KG1 (cell line): ENCODE measurements at regions not wholly inside any gene's neighbourhood (a gene's known extent, or its start where the extent isn't known, plus 50 kb on each side); places are given as distances from the start of the nearest gene placed in this dataset.

ENCODE experiments used
- DNase-seq: peaks from one replicate; lab custom pipeline; 2025; lab: John Stamatoyannopoulos, UW

DNA sequence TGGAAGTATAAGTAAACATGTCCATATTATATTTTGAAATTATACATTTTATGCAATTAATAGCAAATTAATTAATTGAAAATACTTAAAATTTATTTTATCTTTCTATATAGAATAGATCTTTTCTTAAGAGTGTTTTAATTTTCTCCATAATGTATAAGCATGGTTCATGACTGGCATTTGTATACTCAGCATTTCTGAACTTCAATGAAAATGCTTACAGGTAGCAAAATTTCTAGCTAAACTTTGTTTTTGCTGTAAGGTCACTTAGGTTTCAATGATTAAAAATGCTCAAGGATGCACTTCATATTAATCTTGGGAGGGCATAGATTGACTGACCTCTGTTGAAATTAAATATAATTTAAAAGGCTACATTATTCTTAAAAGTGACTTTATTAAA is 1108.1 kb downstream of the BRINP3 start:
- DNase-seq = no peak

DNA sequence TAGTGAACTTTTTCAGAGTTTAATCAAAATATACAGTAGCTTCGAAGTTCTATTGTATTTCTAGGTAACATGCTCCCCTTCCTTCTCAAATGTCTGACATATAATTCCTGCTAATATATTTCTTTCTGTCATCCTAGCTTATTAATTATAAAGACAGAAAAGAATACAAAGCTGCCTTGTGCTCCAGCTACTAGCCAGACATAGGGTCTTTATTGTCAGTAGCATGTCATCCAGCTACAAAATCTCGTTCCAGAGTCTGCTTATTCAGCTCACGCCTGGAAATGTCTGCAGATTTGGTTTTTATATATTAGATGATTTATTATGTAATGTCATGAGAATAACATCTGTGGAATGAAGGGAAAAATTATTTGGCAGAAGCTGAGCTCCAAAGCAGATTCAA is 1102.8 kb downstream of the BRINP3 start:
- no peak for DNase-seq

DNA sequence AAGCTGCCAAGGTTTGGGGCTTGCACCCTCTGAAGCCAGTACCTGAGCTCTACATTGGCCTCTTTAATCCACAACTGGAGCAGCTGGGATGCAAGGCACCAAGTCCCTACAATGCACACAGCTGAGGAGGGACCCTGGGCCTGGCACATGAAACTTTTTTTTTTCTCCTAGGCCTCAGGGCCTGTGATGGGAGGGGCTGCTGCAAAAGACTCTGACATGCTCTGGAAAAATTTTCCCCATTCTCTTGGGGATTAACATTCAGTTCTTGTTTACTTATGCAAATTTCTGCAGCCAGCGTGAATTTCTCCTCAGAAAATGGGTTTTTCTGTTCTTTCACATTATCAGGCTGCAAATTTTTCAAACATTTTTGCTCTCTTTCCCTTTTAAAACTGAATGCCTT is 1072.2 kb downstream of the BRINP3 start:
- no peak for DNase-seq

DNA sequence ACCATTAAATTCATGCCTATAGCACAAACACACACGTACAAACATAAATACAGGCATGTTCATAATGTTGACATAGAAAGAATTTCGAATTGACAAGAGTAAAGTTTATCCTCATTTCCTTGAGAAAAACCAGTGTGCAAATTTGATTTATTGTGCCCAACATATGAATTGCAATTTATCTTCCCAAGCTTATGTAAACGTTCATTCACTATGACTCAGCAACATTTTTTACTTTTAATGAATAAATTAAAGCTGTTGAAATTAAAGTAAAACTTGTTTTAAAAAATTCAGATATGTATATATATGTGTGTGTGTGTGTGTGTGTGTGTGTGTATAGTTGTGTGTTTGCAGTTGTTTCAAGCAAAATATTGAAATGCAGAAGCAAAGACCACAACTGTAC is 1067.9 kb downstream of the BRINP3 start:
- DNase-seq = no peak

DNA sequence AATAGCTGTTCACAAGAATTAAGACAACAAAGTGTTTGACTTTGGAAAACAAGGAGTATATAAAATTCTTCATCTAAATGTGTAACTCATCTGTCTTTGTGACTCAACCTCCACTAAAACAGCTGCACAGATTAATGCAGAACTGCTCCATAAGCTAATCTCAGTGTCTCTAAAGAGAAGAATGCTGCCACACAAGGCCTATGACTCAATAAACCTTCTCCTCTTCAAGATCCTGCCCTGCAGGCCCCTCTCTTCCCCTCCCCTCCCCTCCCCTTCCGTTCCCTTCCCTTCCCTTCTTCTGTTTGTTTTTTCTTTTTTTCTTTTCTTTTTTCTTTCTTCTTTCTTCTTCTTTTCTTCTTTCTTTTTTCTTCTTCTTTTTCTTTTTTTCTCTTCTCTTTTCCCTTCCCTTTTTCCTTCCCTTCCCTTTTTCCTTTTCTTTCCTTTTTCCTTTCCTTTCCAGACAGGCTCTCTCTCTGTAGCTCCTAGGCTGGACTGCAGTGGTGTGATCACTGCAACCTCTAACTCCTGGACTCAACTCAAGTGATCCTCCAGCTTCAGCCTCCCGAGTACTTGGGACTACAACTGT is 1052.8 kb downstream of the BRINP3 start:
- no peak for DNase-seq

DNA sequence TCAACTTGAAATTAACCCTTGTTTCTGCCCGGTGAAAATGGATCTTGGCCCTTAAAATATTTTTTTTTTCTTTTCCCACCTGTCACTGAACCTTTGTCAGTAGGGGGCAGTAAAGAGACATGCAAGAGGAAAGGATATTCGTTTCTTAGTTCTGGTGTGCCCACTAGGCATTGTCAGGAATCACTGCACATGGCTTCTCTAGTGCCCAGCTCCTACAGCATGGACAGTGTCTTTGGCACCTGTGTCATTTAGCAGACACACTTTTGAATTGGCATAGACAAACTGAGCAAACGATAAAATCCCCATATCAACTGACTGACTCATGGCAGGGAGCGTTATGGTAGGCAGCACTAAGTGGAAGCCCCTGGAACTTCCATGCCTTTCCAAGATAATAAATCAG is 1048.1 kb downstream of the BRINP3 start:
- DNase-seq = no peak

DNA sequence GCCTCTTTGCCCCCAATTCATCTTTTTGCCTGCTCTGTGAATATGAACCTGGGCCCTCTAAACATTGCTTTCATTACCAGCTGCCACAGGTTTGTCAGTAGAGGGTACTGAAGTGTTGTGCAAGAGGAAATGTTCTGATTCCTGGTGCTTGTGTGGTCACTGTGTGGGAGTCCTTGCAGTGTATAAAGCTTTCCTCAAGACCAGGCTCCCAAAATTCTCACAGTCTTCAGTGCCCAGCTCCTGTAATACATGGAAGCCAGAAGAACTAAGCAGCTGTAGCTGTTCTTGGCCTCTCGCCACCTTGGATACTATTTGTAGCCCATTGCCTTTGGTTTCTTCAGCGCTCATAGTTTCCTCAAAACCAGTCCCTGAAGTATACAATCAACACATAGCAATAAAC is 1046.2 kb downstream of the BRINP3 start:
- DNase-seq = no peak

DNA sequence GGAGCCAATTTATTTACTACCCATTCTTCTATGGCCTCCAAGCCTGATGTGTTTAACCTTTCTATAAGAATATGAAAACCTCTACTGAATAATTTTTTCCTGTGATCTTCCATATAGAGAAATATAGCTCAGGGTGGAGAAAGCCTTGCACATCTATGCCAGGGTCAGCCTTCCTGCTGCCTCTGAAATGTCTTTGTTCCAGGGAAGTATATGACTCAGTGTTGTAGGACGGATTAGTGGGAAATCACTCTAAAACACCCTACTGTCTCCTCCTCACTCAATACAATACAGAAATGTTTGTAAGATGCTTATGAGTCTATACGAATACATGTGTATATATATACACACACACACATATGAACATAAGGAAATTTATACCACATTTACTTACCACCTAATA is 1044.9 kb downstream of the BRINP3 start:
- DNase-seq = no peak

DNA sequence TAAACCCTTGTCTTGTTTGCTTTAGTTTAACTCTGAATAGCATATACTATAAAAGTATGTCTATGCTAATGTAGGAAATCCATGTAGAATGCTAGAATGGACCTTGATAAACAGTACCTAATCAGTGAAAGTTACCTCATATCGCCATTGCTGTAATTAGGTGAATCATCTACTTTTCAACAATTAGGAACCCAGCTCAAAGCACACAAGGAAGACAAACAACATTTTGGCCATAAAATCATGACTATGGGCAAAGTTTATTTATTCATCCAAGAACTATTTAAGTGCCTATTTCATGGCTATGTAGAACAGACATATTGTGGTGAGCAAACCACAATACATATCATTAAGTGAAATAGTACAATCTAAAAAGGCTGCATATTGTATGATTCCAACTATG is 1043.2 kb downstream of the BRINP3 start:
- DNase-seq = no peak

DNA sequence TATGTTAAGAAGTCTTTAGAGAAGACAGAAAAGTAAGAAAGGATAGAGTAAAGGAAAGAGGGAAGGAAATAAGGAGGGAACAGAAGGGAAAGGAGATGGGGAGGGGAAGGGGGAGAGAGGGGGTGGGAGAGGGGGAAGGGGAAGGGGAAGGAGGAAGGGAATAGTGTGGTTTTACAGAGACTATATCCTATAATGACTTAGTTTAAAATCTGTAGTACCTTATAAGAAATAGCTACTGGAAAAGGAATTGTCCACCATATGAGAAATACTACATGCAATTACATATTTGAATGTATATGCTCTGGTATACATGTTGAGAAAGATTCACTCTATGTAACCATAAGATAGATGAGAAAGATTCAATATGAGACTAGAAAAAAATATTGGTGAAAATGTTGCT is 1042.3 kb downstream of the BRINP3 start:
- no peak for DNase-seq

DNA sequence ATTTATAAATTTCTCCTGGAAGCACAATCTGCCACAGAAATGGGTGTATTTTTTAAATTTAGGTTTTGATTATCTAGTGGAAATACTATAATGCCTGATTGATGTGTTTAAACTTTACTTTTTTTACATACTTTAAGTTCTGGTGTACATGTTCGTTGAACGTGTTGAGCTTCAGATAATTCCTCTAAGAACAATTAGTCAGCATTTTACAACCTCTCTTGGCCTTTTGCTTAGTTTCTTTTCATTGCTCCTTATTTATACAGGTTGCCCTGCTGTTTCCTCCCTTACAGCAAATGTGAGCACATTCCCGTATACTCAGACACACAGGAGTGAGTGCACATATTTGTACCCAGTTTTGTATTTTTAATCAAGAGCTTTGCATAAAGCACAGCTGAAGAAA is 1038.9 kb downstream of the BRINP3 start:
- DNase-seq = no peak

DNA sequence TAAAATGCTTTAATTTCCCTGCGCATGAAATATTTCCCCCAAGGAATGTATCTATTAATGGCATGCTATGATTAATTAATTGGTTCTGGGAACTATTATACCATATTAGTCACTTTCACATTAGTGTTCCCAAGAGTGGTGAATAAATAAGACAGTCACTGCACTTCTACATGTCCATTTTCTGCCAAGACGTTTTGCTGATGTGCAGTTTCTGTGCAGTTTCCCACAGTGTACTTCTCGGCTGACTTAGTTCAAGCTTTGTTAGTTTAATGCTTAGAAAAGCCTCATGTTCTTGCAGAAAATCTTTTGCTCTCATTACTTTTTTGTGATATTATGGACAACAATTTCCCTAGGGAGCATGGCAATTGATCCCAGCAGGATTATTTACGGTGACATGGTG is 1014.5 kb downstream of the BRINP3 start:
- no peak for DNase-seq

DNA sequence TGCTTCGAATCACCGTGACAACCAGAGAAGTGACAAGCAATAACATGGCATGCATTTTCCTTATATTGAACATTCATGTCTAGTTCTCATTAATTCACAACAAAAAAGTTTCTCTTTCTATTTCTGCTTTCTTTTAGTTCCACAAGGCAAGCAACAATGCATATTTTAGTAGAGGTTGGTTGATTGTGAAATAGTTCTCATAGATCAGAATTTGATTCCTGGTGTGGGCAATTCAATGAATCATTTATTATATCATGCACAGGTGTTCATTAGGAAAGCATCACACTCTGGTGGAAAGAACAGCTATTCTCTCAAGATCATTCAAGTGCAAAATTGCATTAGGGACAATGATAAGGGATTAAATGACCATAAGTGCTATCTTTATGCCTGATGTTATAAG is 980.9 kb downstream of the BRINP3 start:
- DNase-seq = no peak

DNA sequence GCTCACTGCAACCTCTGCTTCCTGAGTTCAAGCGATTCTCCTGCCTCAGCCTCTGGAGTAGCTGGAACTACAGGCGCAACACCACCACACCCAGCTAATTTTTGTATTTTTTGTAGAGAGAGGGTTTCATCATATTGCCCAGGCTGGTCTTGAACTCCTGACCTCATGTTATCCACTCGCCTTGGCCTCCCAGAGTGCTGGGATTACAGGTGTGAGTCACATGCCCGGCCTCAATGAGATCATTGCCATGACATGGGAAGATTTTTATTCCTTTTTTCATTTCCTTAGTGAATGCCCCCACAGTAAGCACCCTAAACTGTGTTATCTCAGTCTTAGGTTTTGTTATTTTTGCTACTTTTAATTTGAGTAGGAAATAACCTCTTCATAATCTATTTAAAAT is 977.9 kb downstream of the BRINP3 start:
- DNase-seq = no peak

DNA sequence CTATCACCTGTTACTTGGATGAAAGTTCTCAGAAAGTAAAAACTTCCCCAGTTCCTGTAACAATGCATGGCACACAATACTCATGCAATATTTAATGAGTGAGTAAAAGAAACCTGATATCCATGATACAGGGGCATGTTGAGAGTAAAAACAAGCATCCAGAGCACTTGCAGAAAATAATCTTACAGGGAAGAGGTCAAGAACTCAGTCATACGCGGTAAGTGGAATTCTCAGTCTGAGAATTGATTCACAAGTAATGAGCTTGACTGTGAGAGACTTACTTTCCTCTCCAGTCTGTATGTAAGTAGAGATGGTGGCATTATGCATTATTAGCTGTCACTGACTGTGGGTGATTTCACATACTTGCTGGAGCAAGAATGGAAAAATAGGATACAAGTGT is 976.9 kb downstream of the BRINP3 start:
- no peak for DNase-seq

DNA sequence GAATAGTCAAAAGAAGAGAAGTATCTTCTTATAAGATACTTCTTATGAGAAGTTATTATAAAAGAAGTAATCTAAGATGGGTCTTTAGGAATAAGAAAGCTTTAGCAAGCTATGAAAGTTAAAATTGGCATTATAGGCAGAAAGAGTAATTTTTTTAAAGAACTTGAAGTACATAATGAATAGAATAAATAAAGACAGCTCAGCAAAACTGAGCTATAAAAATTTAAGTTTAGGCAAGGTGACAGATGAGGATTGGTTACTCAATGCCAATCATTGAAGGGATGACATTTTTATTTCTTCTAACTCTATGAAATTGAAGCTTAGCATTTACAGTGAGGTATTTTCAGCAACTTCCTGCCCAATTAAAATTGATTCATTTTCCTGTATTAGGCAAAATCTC is 966.8 kb downstream of the BRINP3 start:
- no peak for DNase-seq

DNA sequence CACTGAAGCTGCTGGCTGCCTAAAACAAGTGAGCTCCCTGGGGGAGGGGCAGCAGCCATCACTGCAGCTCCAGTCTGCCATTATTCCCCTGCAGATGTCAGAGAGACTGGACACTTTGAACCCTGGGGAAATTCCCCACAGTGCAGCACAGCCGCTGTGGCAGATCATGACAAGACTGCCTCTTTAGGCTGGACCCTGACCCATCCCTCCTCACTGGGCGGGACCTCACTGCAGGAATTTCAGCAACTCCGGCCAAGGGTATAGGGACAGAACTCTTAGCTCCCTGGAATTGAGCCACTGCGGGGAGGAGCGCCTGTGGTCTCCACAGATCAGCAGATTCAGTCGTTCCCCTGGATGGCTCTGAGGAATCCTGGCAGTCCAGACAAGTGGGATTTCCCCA is 964.6 kb downstream of the BRINP3 start:
- no peak for DNase-seq

DNA sequence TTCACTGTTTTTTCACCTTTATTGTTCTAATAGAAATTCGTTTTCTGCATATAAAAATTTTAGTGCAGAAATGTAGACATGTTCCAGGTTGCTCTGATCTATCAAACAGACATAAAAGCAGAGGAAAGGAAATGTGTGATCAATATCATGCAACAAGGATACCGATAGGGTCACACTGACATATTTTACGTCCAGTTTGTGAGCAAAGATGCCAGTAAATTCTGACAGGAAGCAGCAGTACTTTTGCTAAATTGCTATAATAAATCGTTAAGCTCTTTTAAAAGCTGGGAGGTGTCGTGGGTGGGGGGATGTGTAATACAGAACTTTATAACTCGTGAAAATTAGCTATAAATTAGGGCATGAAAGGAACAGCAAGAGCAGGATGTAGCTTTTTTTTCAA is 955.2 kb downstream of the BRINP3 start:
- DNase-seq = no peak

DNA sequence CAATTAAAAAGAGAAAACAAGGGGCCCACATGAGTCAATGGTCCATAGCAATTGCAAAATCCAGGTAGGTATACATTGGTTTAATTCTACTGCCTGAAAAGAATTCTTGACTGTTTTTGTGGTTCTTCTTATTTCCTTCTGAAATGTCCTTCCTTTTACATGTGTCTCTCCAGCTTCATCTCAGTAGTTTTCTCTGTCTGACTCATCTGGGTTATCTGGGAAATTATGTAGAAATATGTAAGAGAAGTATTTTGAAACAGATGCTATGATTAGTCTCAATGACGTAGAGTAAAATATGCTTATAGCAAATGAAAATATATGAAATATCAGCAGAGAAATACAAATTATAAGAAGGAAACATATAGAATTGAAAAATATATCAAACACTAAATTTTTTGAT is 953.2 kb downstream of the BRINP3 start:
- no peak for DNase-seq

DNA sequence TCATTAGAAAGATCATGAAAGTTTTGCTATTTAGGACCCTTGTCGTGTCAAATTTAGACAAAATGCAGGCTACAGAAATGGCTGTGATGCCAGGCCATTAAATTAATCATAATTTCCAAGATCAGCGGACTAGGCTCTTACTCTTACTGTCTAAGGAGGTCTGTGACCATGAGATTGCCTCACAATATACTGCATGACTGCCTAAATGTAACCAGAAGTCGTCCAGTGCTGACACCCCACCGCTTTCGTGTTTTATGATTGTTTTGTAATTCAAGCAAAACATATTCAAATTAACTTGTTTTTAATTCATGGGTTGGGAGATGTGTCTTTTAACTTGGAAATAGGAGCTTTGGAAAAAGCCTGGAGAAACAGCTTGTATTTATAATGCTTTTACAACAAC is 947.5 kb downstream of the BRINP3 start:
- DNase-seq = no peak

DNA sequence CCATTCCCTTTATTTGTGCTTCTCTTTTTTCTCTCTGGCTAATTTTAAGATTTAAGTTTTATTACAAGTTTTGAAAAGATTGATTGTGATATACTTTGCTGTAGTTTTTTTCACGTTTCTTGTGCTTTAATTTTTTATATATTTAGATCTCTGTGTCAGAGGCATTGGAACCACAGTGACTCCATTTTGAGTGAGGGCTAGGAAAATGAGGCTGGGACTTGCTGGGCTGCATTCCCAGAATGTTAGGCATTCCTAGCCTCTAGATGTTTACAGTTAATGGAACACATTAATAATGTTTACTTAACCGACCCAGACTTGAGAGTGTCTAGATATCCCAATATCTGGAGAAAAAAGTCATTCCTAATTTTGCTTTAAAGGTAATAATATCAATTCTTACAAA is 939.4 kb downstream of the BRINP3 start:
- no peak for DNase-seq

DNA sequence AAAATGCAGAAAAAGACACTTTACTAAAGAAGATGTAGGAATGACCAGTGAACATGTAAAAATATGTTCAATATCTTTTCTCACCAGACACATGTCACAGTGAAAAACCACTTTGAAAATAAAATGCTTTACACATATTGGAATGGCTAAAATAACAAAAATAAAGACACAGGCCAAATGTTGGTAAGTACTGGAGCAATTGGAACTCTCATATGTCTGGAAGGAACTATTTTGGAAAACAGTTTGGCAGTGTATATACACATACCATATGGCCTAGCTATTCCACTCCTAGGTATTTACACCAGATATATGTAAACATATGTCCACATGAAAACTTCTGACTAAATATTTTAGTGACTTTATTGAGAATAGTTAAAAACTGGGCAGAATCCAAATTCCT is 927.2 kb downstream of the BRINP3 start:
- DNase-seq = no peak

DNA sequence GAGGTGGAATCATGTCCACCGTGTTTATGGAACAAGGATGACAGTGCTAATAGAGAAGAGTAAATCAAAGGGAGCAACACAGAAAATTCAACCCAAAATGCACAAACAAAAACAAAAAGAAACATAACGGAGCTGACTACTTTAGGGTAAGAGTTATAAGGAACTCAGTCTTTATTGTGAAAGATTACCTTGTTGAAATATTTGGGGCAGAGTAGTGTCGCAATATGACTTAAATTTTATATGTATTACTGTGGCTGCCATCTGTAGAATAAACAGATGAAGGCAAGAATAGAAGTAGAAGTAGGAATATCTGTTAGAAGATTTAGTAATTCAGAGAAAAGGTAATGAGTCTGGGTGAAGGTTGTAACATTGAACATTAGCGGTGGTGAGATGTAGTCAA is 913.9 kb downstream of the BRINP3 start:
- DNase-seq = no peak

DNA sequence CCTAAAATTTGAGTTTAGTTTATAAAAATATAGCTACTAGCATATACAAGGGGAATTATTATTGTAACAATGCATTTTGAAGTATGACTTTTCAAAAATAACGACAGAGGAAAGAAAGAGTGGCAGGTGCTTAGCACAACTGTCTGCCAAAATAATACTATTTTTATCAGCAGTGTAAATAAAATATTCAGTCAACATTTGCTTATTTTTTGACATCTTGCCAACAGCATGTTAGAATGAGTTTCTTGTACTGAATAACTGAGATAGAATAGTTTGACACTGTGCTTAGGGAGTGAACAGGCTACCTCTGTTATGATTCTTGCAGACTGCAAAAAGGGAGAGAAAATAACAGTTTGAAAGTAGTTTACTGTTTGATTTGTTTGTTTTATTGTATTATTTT is 909.8 kb downstream of the BRINP3 start:
- DNase-seq = no peak

DNA sequence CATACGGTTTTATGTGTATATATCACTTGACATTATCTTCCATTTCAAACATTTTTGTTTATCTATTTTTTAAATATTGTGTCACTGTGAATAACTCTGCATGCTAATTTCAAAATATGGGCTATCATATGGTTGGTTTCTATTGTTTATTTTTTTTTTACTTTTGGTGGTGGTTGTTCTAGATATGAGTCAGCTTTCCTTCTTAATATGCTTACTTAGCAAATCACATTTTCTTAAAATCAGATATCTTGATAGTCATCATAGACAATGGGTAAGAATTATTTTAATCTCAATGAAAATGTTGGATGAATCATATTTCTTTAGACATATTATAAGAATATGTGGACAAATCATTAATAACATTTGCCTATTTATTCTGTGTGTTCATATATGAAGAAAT is 881.5 kb downstream of the BRINP3 start:
- DNase-seq = no peak
